ENCODE measurements at regions not wholly inside any gene's neighbourhood (a gene's known extent, or its start where the extent isn't known, plus 50 kb on each side); places are given as distances from the start of the nearest gene placed in this dataset.

DNA sequence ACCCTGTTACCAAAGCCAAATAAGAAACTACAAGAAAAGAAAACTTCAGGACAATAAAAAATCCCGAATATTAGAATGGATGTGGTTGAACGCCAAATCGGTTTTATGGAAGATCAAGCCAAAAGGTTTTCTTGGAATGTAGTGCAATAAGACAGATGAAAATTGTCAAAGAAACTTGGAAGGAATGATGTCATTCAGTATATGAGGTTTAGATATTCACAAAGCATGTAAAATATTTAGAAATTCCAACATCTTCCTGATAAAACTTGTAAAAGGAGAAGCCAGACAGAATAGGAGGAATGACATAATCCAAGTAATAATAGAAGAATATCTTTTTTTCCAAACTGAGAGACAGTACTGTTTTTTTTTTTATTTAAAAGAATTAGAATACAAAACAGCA, 130.3 kb upstream of the ZPLD1 start:
- Histone ChIP-seq H3K4me1 (ENCODE audit: control insufficient read depth in 4 of 4, insufficient read depth in 4 of 4, low read length in 3 of 4) (no peaks in the 10 kb centered on the region), H3K4me3 (ENCODE audit: low read depth in 1 of 3, low read length in 3 of 3) (no peak overlapping the region), H3K9ac (ENCODE audit: low read depth in 1 of 2, low read length in 2 of 2) (no peak overlapping the region), H3K27me3 (ENCODE audit: control insufficient read depth in 4 of 4, insufficient read depth in 4 of 4, low read length in 3 of 4) (no peaks in the 10 kb centered on the region), H3K36me3 (ENCODE audit: control insufficient read depth in 4 of 4, insufficient read depth in 3 of 4, low read depth in 1 of 4, low read length in 3 of 4) (no peaks in the 10 kb centered on the region), H3K27ac (ENCODE audit: low read depth in 1 of 2, low read length in 2 of 2) (no peak overlapping the region), H3K9me3 (ENCODE audit: control insufficient read depth in 4 of 4, low read length in 3 of 4) (no peaks in the 10 kb centered on the region)
- 86% methylated on average over 3 of the region's 3 CpGs for WGBS
- no peak for DNase-seq (ENCODE audit: low spot score)
- TF ChIP-seq, protein P1, sequence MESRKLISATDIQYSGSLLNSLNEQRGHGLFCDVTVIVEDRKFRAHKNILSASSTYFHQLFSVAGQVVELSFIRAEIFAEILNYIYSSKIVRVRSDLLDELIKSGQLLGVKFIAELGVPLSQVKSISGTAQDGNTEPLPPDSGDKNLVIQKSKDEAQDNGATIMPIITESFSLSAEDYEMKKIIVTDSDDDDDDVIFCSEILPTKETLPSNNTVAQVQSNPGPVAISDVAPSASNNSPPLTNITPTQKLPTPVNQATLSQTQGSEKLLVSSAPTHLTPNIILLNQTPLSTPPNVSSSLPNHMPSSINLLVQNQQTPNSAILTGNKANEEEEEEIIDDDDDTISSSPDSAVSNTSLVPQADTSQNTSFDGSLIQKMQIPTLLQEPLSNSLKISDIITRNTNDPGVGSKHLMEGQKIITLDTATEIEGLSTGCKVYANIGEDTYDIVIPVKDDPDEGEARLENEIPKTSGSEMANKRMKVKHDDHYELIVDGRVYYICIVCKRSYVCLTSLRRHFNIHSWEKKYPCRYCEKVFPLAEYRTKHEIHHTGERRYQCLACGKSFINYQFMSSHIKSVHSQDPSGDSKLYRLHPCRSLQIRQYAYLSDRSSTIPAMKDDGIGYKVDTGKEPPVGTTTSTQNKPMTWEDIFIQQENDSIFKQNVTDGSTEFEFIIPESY (IDR thresholded peaks at IDR 0.05), result no peak
- TF ChIP-seq, protein P2, sequence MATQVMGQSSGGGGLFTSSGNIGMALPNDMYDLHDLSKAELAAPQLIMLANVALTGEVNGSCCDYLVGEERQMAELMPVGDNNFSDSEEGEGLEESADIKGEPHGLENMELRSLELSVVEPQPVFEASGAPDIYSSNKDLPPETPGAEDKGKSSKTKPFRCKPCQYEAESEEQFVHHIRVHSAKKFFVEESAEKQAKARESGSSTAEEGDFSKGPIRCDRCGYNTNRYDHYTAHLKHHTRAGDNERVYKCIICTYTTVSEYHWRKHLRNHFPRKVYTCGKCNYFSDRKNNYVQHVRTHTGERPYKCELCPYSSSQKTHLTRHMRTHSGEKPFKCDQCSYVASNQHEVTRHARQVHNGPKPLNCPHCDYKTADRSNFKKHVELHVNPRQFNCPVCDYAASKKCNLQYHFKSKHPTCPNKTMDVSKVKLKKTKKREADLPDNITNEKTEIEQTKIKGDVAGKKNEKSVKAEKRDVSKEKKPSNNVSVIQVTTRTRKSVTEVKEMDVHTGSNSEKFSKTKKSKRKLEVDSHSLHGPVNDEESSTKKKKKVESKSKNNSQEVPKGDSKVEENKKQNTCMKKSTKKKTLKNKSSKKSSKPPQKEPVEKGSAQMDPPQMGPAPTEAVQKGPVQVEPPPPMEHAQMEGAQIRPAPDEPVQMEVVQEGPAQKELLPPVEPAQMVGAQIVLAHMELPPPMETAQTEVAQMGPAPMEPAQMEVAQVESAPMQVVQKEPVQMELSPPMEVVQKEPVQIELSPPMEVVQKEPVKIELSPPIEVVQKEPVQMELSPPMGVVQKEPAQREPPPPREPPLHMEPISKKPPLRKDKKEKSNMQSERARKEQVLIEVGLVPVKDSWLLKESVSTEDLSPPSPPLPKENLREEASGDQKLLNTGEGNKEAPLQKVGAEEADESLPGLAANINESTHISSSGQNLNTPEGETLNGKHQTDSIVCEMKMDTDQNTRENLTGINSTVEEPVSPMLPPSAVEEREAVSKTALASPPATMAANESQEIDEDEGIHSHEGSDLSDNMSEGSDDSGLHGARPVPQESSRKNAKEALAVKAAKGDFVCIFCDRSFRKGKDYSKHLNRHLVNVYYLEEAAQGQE (IDR thresholded peaks at IDR 0.05), result no peak
- no peak for TF ChIP-seq FOXA1 (IDR thresholded peaks at IDR 0.05)

DNA sequence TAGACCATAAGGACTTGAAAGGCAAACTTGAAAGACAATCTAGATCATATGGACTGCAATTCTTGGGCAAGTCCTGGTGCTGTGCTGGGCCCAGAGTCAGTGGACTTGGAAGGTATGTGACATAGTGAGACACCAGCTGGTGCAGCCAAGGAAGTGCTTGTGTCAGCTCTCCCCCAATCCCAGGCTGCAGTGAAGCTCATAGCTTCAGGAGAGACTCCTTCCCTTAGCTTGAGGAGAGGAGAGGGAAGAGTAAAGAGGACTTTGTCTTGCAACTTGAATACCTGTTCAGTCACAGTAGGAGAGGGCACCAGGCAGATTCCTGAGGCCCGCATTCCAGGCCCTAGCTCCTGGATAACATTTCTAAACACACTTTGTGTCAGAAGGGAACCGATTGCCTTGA, 127.4 kb upstream of the ZPLD1 start:
- TF ChIP-seq GABPA (IDR thresholded peaks at IDR 0.05 in 1 of 2, conservative IDR thresholded peaks at IDR 0.05 in 1 of 2), result no peak
- TF ChIP-seq HNF4A (conservative IDR thresholded peaks at IDR 0.05), result no peak
- no peak for TF ChIP-seq RXRA (IDR thresholded peaks at IDR 0.05)
- TF ChIP-seq, protein P2 (IDR thresholded peaks at IDR 0.05), result no peak
- TF ChIP-seq, protein P1 (IDR thresholded peaks at IDR 0.05), result no peak
- TF ChIP-seq YY1 (IDR thresholded peaks at IDR 0.05), result no peak
- TF ChIP-seq, protein P3, sequence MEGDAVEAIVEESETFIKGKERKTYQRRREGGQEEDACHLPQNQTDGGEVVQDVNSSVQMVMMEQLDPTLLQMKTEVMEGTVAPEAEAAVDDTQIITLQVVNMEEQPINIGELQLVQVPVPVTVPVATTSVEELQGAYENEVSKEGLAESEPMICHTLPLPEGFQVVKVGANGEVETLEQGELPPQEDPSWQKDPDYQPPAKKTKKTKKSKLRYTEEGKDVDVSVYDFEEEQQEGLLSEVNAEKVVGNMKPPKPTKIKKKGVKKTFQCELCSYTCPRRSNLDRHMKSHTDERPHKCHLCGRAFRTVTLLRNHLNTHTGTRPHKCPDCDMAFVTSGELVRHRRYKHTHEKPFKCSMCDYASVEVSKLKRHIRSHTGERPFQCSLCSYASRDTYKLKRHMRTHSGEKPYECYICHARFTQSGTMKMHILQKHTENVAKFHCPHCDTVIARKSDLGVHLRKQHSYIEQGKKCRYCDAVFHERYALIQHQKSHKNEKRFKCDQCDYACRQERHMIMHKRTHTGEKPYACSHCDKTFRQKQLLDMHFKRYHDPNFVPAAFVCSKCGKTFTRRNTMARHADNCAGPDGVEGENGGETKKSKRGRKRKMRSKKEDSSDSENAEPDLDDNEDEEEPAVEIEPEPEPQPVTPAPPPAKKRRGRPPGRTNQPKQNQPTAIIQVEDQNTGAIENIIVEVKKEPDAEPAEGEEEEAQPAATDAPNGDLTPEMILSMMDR (IDR thresholded peaks at IDR 0.05; ENCODE audit: low read depth, low read length, missing input control), result no peak
- no peak for TF ChIP-seq NR2F2 (IDR thresholded peaks at IDR 0.05)
- no peak for TF ChIP-seq FOXA1 (IDR thresholded peaks at IDR 0.05)
- TF ChIP-seq, protein P4, sequence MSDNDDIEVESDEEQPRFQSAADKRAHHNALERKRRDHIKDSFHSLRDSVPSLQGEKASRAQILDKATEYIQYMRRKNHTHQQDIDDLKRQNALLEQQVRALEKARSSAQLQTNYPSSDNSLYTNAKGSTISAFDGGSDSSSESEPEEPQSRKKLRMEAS (IDR thresholded peaks at IDR 0.05), result no peak
- TF ChIP-seq SP1 (IDR thresholded peaks at IDR 0.05), result no peak
- TF ChIP-seq RAD21 (IDR thresholded peaks at IDR 0.05), result no peak

More for the DNA sequence above, 127.4 kb upstream of the ZPLD1 start:
- DNase-seq (ENCODE audit: low spot score), result no peak
- no peaks in the 10 kb centered on the region for H3K9me3 ChIP-seq (ENCODE audit: control insufficient read depth in 4 of 4, low read length in 3 of 4)
- no peak overlapping the region for H3K4me3 ChIP-seq (ENCODE audit: low read depth in 1 of 3, low read length in 3 of 3)
- no peaks in the 10 kb centered on the region for H3K4me1 ChIP-seq (ENCODE audit: control insufficient read depth in 4 of 4, insufficient read depth in 4 of 4, low read length in 3 of 4)
- H3K27me3 ChIP-seq (ENCODE audit: control insufficient read depth in 4 of 4, insufficient read depth in 4 of 4, low read length in 3 of 4), result no peaks in the 10 kb centered on the region
- 59% methylated on average over 2 of the region's 2 CpGs for WGBS
- no peak overlapping the region for H3K27ac ChIP-seq (ENCODE audit: low read depth in 1 of 2, low read length in 2 of 2)
- no peaks in the 10 kb centered on the region for H3K36me3 ChIP-seq (ENCODE audit: control insufficient read depth in 4 of 4, insufficient read depth in 3 of 4, low read depth in 1 of 4, low read length in 3 of 4)
- no peak overlapping the region for H3K9ac ChIP-seq (ENCODE audit: low read depth in 1 of 2, low read length in 2 of 2)
